Karpas-422 (cell line): ENCODE measurements at regions not wholly inside any gene's neighbourhood (a gene's known extent, or its start where the extent isn't known, plus 50 kb on each side); places are given as distances from the start of the nearest gene placed in this dataset.

Experiments used
- DNase-seq: peaks from one replicate; pipeline ENCODE4 v3.0.0-alpha.2; 2015
- H2AFZ ChIP-seq: fragments of 200-600 bp; sonication (generic); 2 replicates; pipeline ENCODE4 v1.6.1; 2014; ENCODE audit warnings: antibody characterized with exemption, low read length, mixed read lengths
- H3K27ac ChIP-seq: fragments of 200-600 bp; sonication (generic); 2 replicates; pipeline ENCODE4 v1.5.1; 2014; ENCODE audit warnings: mild to moderate bottlenecking, low read length, moderate library complexity
- H3K27me3 ChIP-seq: fragments of 200-600 bp; sonication (generic); 2 replicates; pipeline ENCODE4 v1.6.1; 2014; ENCODE audit warnings: low read length, mixed read lengths
- H3K36me3 ChIP-seq: fragments of 200-600 bp; sonication (generic); 2 replicates; pipeline ENCODE4 v1.6.1; 2014; ENCODE audit warnings: low read length, mixed read lengths; ENCODE audit not compliant: insufficient read depth
- H3K4me1 ChIP-seq: fragments of 200-600 bp; sonication (generic); 2 replicates; pipeline ENCODE4 v1.6.1; 2014; ENCODE audit warnings: mild to moderate bottlenecking, low read length, mixed read lengths
- H3K4me2 ChIP-seq: fragments of 200-600 bp; sonication (generic); 2 replicates; pipeline ENCODE4 v1.6.1; 2014; ENCODE audit warnings: low read length, low read depth, mild to moderate bottlenecking; ENCODE audit not compliant: poor library complexity, severe bottlenecking
- H3K4me3 ChIP-seq: fragments of 200-600 bp; sonication (generic); 2 replicates; pipeline ENCODE4 v1.5.1; 2014; ENCODE audit warnings: mild to moderate bottlenecking, antibody characterized with exemption, low read length, mixed read lengths
- H3K79me2 ChIP-seq: fragments of 200-600 bp; sonication (generic); 2 replicates; pipeline ENCODE4 v1.6.1; 2014; ENCODE audit warnings: mild to moderate bottlenecking, low read length, mixed read lengths
- H3K9ac ChIP-seq: fragments of 200-600 bp; sonication (generic); 2 replicates; pipeline ENCODE4 v1.6.0; 2014; ENCODE audit warnings: low read length
- H3K9me2 ChIP-seq: fragments of 200-600 bp; sonication (generic), shearing (Covaris generic); replicated peaks from 2 replicates; pipeline ENCODE4 v1.6.0; 2014; ENCODE audit warnings: mild to moderate bottlenecking, low read length, moderate library complexity; ENCODE audit not compliant: insufficient read depth
- H3K9me3 ChIP-seq: fragments of 300-700, 200-600 bp; sonication (generic); 2 replicates; pipeline ENCODE4 v1.6.1; 2014; ENCODE audit warnings: low read length, mixed read lengths
- H4K20me1 ChIP-seq: fragments of 200-600 bp; sonication (generic); 2 replicates; pipeline ENCODE4 v1.6.1; 2014; ENCODE audit warnings: mild to moderate bottlenecking, antibody characterized with exemption, low read length, low read depth; ENCODE audit not compliant: insufficient read depth

GRCh38 chr5:71993600-71993999, 113.7 kb upstream of the MAP1B start:
- Histone ChIP-seq H3K9me2 (no peaks in the 10 kb centered on the region), H3K4me1 (no peaks in the 10 kb centered on the region), H2AFZ (no peak overlapping the region), H4K20me1 (no peaks in the 10 kb centered on the region), H3K9me3 (no peaks in the 10 kb centered on the region), H3K79me2 (no peaks in the 10 kb centered on the region), H3K4me3 (no peak overlapping the region), H3K4me2 (no peak overlapping the region), H3K27me3 (no peaks in the 10 kb centered on the region), H3K27ac (no peak overlapping the region), H3K36me3 (no peaks in the 10 kb centered on the region), H3K9ac (no peak overlapping the region)
- no peak for DNase-seq

GRCh38 chr5:71996789-71997188, 110.5 kb upstream of the MAP1B start:
- Histone ChIP-seq H3K9me2 (no peaks in the 10 kb centered on the region), H2AFZ (no peak overlapping the region), H3K27ac (no peak overlapping the region), H3K4me1 (no peaks in the 10 kb centered on the region), H3K9ac (no peak overlapping the region), H3K9me3 (no peaks in the 10 kb centered on the region), H3K27me3 (no peaks in the 10 kb centered on the region), H3K36me3 (no peaks in the 10 kb centered on the region), H3K79me2 (no peaks in the 10 kb centered on the region), H3K4me3 (no peak overlapping the region), H4K20me1 (no peaks in the 10 kb centered on the region), H3K4me2 (no peak overlapping the region)
- no peak for DNase-seq

GRCh38 chr5:71998746-71999145, 108.5 kb upstream of the MAP1B start:
- H3K9ac ChIP-seq: no peak overlapping the region
- H2AFZ ChIP-seq: no peak overlapping the region
- no peak for DNase-seq
- no peaks in the 10 kb centered on the region for H3K9me3 ChIP-seq
- H3K36me3 ChIP-seq: no peaks in the 10 kb centered on the region
- H3K79me2 ChIP-seq: no peaks in the 10 kb centered on the region
- no peak overlapping the region for H3K4me3 ChIP-seq
- H3K27ac ChIP-seq: no peak overlapping the region
- H3K4me1 ChIP-seq: no peaks in the 10 kb centered on the region
- no peaks in the 10 kb centered on the region for H3K9me2 ChIP-seq
- no peaks in the 10 kb centered on the region for H3K27me3 ChIP-seq
- H4K20me1 ChIP-seq: no peaks in the 10 kb centered on the region
- H3K4me2 ChIP-seq: no peak overlapping the region

GRCh38 chr5:72000707-72001106, 106.6 kb upstream of the MAP1B start:
- Histone ChIP-seq H3K9ac (no peak overlapping the region), H3K4me1 (no peaks in the 10 kb centered on the region), H3K4me3 (no peak overlapping the region), H3K9me2 (no peaks in the 10 kb centered on the region), H3K79me2 (no peaks in the 10 kb centered on the region), H4K20me1 (no peaks in the 10 kb centered on the region), H2AFZ (no peak overlapping the region), H3K36me3 (no peaks in the 10 kb centered on the region), H3K27me3 (no peaks in the 10 kb centered on the region), H3K4me2 (no peak overlapping the region), H3K9me3 (no peaks in the 10 kb centered on the region), H3K27ac (no peak overlapping the region)
- no peak for DNase-seq

- H3K27me3 ChIP-seq: no peaks in the 10 kb centered on the region
- no peaks in the 10 kb centered on the region for H3K79me2 ChIP-seq
Measured at GRCh38 chr5:72005671-72006070, 101.6 kb upstream of the MAP1B start.

GRCh38 chr5:72006361-72006760, 100.9 kb upstream of the MAP1B start:
- no peaks in the 10 kb centered on the region for H3K9me3 ChIP-seq
- H3K27me3 ChIP-seq: no peaks in the 10 kb centered on the region
- no peak for DNase-seq
- H3K9me2 ChIP-seq: no peaks in the 10 kb centered on the region
- H3K4me3 ChIP-seq: no peak overlapping the region
- no peak overlapping the region for H3K27ac ChIP-seq
- no peak overlapping the region for H3K4me2 ChIP-seq
- no peaks in the 10 kb centered on the region for H3K36me3 ChIP-seq
- H3K9ac ChIP-seq: no peak overlapping the region
- H2AFZ ChIP-seq: no peak overlapping the region
- no peaks in the 10 kb centered on the region for H3K4me1 ChIP-seq
- no peaks in the 10 kb centered on the region for H4K20me1 ChIP-seq
- H3K79me2 ChIP-seq: no peaks in the 10 kb centered on the region

More at GRCh38 chr5:72005671-72006070, 101.6 kb upstream of the MAP1B start:
- no peak overlapping the region for H3K4me3 ChIP-seq
- H3K9me3 ChIP-seq: no peaks in the 10 kb centered on the region
- no peak overlapping the region for H3K9ac ChIP-seq
- H3K4me2 ChIP-seq: no peak overlapping the region
- H3K4me1 ChIP-seq: no peaks in the 10 kb centered on the region
- DNase-seq: no peak
- H3K36me3 ChIP-seq: no peaks in the 10 kb centered on the region
- H3K9me2 ChIP-seq: no peaks in the 10 kb centered on the region
- no peak overlapping the region for H2AFZ ChIP-seq
- no peak overlapping the region for H3K27ac ChIP-seq
- no peaks in the 10 kb centered on the region for H4K20me1 ChIP-seq

- Histone ChIP-seq H3K9ac (no peak overlapping the region), H3K9me3 (no peaks in the 10 kb centered on the region), H2AFZ (no peak overlapping the region), H3K27me3 (no peaks in the 10 kb centered on the region), H3K4me2 (no peak overlapping the region), H3K27ac (no peak overlapping the region), H3K79me2 (no peaks in the 10 kb centered on the region), H3K36me3 (no peaks in the 10 kb centered on the region), H3K4me1 (no peaks in the 10 kb centered on the region), H3K9me2 (no peaks in the 10 kb centered on the region), H4K20me1 (no peaks in the 10 kb centered on the region), H3K4me3 (no peak overlapping the region)
- no peak for DNase-seq
Measured at GRCh38 chr5:72007336-72008111, 99.8 kb upstream of the MAP1B start.

- no peak overlapping the region for H3K27ac ChIP-seq
- no peaks in the 10 kb centered on the region for H3K9me3 ChIP-seq
- H3K36me3 ChIP-seq: no peaks in the 10 kb centered on the region
Measured at GRCh38 chr5:72009280-72009679, 98.0 kb upstream of the MAP1B start.

More at GRCh38 chr5:72009280-72009679, 98.0 kb upstream of the MAP1B start:
- no peaks in the 10 kb centered on the region for H3K4me1 ChIP-seq
- H3K4me3 ChIP-seq: no peak overlapping the region
- H2AFZ ChIP-seq: no peak overlapping the region
- H3K4me2 ChIP-seq: no peak overlapping the region
- H4K20me1 ChIP-seq: no peaks in the 10 kb centered on the region
- H3K27me3 ChIP-seq: no peaks in the 10 kb centered on the region
- no peak for DNase-seq
- no peaks in the 10 kb centered on the region for H3K79me2 ChIP-seq
- no peaks in the 10 kb centered on the region for H3K9me2 ChIP-seq
- H3K9ac ChIP-seq: no peak overlapping the region
